Fibroblast of lung (primary cell): ENCODE measurements at regions not wholly inside any gene's neighbourhood (a gene's known extent, or its start where the extent isn't known, plus 50 kb on each side); places are given as distances from the start of the nearest gene placed in this dataset.

Source experiments
- DNase-seq, 2 donors: peaks; one replicate each; pipeline versions ENCODE4 v3.0.0 to v3.0.0-alpha.2; 2010; ENCODE audit warnings: low read depth in 2 of 2
- H2AFZ ChIP-seq: 2 replicates; pipeline ENCODE4 v1.5.1; 2012; ENCODE audit warnings: low read length, control low read depth, inconsistent platforms
- H3K27ac ChIP-seq: 2 replicates; pipeline ENCODE4 v1.5.1; 2011; ENCODE audit warnings: low read length, control low read depth; ENCODE audit not compliant: insufficient read depth
- H3K27me3 ChIP-seq: 2 replicates; pipeline ENCODE4 v1.5.1; 2011; ENCODE audit warnings: mild to moderate bottlenecking, low read length; ENCODE audit not compliant: control insufficient read depth, insufficient read depth
- H3K36me3 ChIP-seq: 2 replicates; pipeline ENCODE4 v1.5.1; 2011; ENCODE audit warnings: low read length; ENCODE audit not compliant: control insufficient read depth, insufficient read depth
- H3K4me1 ChIP-seq: 2 replicates; pipeline ENCODE4 v1.5.1; 2011; ENCODE audit warnings: low read length; ENCODE audit not compliant: control insufficient read depth, insufficient read depth; ENCODE audit errors: extremely low read depth
- H3K4me2 ChIP-seq: 2 replicates; pipeline ENCODE4 v1.5.1; 2011; ENCODE audit warnings: low read length, control low read depth; ENCODE audit not compliant: insufficient read depth; ENCODE audit errors: extremely low read depth
- H3K4me3 ChIP-seq, 4 experiments: fragments of 200-600 bp in 1 of 4; sonication (generic) in 1 of 4; replicated peaks in 1 of 4; 2 replicates each; pipeline ENCODE4 v1.5.1; 2011 to 2016; ENCODE audit warnings: low read length in 4 of 4, low read depth in 3 of 4, mild to moderate bottlenecking in 3 of 4, control low read depth in 2 of 4, inconsistent platforms in 1 of 4, mixed read lengths in 1 of 4; ENCODE audit not compliant: insufficient read depth in 1 of 4; ENCODE audit errors: control extremely low read depth in 1 of 4
- H3K79me2 ChIP-seq: 2 replicates; pipeline ENCODE4 v1.5.1; 2012; ENCODE audit warnings: mild to moderate bottlenecking, low read length, inconsistent platforms; ENCODE audit not compliant: control insufficient read depth, insufficient read depth
- H3K9ac ChIP-seq: 2 replicates; pipeline ENCODE4 v1.5.1; 2011; ENCODE audit warnings: mild to moderate bottlenecking, low read length, control low read depth; ENCODE audit not compliant: insufficient read depth
- H3K9me3 ChIP-seq: 2 replicates; pipeline ENCODE4 v1.5.1; 2012; ENCODE audit warnings: low read depth, low read length; ENCODE audit not compliant: control insufficient read depth, insufficient read depth
- H4K20me1 ChIP-seq: 2 replicates; pipeline ENCODE4 v1.5.1; 2011; ENCODE audit warnings: low read length; ENCODE audit not compliant: control insufficient read depth, insufficient read depth; ENCODE audit errors: extremely low read depth
- CTCF ChIP-seq, 2 donors: IDR thresholded peaks in 1 of 2; conservative IDR thresholded peaks in 1 of 2; 1 replicate in 1 of 2; 2 replicates in 1 of 2; pipeline ENCODE4 v1.5.1; 2011 to 2012; ENCODE audit warnings: low read length in 2 of 2, control low read depth in 1 of 2, inconsistent platforms in 1 of 2, low read depth in 1 of 2, mild to moderate bottlenecking in 1 of 2
- EZH2 ChIP-seq: IDR thresholded peaks from 2 replicates; pipeline ENCODE4 v1.5.1; 2012; ENCODE audit warnings: low read length, control low read depth, mild to moderate bottlenecking; ENCODE audit errors: missing control alignments

GRCh38 chr12:111190741-111191526, 178.0 kb downstream of the PHETA1 start:
- no peak overlapping the region for H3K27ac ChIP-seq
- H3K4me1 ChIP-seq, result no peaks in the 10 kb centered on the region
- no peak overlapping the region for H3K9ac ChIP-seq
- no peak for DNase-seq
- H3K4me3 ChIP-seq, result no peak overlapping the region
- no peaks in the 10 kb centered on the region for H3K9me3 ChIP-seq
- TF ChIP-seq EZH2 (no peak), CTCF (conservative IDR thresholded peaks at IDR 0.05 in 1 of 2, IDR thresholded peaks at IDR 0.05 in 1 of 2; ENCODE audit: low read depth in 1 of 2, low read length in 2 of 2) (no peak)
- no peaks in the 10 kb centered on the region for H3K79me2 ChIP-seq
- no peak overlapping the region for H2AFZ ChIP-seq
- no peak overlapping the region for H3K4me2 ChIP-seq
- no peaks in the 10 kb centered on the region for H4K20me1 ChIP-seq
- no peaks in the 10 kb centered on the region for H3K36me3 ChIP-seq
- H3K27me3 ChIP-seq, result no peaks in the 10 kb centered on the region

- no peaks in the 10 kb centered on the region for H3K79me2 ChIP-seq
- H3K27ac ChIP-seq, result no peak overlapping the region
- DNase-seq, result no peak
Measured at GRCh38 chr12:111189792-111190191, 179.1 kb downstream of the PHETA1 start.

GRCh38 chr12:111188436-111188835, 180.5 kb downstream of the PHETA1 start:
- TF ChIP-seq CTCF (conservative IDR thresholded peaks at IDR 0.05 in 1 of 2, IDR thresholded peaks at IDR 0.05 in 1 of 2; ENCODE audit: low read depth in 1 of 2, low read length in 2 of 2), result no peak
- DNase-seq, result no peak
- H3K4me1 ChIP-seq, result no peaks in the 10 kb centered on the region
- no peaks in the 10 kb centered on the region for H3K9me3 ChIP-seq
- H3K4me3 ChIP-seq, result no peak overlapping the region
- H2AFZ ChIP-seq, result no peak overlapping the region
- no peaks in the 10 kb centered on the region for H3K27me3 ChIP-seq
- H3K9ac ChIP-seq, result no peak overlapping the region
- H4K20me1 ChIP-seq, result no peaks in the 10 kb centered on the region
- no peak overlapping the region for H3K27ac ChIP-seq
- H3K36me3 ChIP-seq, result no peaks in the 10 kb centered on the region
- H3K79me2 ChIP-seq, result no peaks in the 10 kb centered on the region
- H3K4me2 ChIP-seq, result no peak overlapping the region

More at GRCh38 chr12:111189792-111190191, 179.1 kb downstream of the PHETA1 start:
- Histone ChIP-seq H3K4me1 (no peaks in the 10 kb centered on the region), H3K9me3 (no peaks in the 10 kb centered on the region), H2AFZ (no peak overlapping the region), H3K4me3 (no peak overlapping the region), H3K36me3 (no peaks in the 10 kb centered on the region), H4K20me1 (no peaks in the 10 kb centered on the region), H3K4me2 (no peak overlapping the region), H3K27me3 (no peaks in the 10 kb centered on the region), H3K9ac (no peak overlapping the region)
- TF ChIP-seq EZH2, result no peak
- TF ChIP-seq CTCF (conservative IDR thresholded peaks at IDR 0.05 in 1 of 2, IDR thresholded peaks at IDR 0.05 in 1 of 2; ENCODE audit: low read depth in 1 of 2, low read length in 2 of 2), result no peak
